HG02763 (cell line): ENCODE measurements at regions not wholly inside any gene's neighbourhood (a gene's known extent, or its start where the extent isn't known, plus 50 kb on each side); places are given as distances from the start of the nearest gene placed in this dataset.

Experiments used
- ATAC-seq: cut with Tn5 transposase; IDR thresholded peaks from one replicate; pipeline ENCODE4 v1.9.1; 2021; ENCODE audit warnings: mild to moderate bottlenecking, moderate library complexity; ENCODE audit not compliant: unreplicated experiment

DNA sequence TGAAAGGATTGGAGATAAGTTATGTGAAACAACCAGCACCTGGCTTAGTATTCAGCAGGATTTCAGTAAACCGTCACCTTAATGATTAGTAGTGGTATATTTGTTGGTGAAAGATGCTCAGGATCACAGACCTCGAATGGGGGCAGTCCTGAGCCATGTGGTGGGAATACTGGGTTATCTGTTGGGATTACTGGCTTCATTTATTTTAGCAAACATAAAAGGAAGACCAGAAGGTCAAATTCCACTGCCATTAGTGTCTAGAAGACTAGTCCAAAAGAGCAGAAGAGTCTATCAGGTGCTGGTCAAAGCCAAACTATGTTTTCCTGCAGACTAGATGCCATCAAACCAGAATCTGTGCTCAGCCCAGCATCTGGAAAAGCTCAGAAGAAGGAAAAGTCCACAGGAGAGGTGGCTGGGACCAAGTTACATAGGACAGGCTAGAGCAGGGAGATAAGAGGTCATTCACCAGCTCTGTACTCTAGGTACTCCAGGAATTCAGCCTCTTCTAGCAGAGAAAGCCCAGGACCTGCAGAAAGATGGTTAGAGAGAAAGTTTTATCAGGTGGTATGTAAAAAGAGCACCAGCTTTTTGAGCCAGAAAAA is 343.4 kb downstream of the PLPP3 start:
- ATAC-seq, result no peak

DNA sequence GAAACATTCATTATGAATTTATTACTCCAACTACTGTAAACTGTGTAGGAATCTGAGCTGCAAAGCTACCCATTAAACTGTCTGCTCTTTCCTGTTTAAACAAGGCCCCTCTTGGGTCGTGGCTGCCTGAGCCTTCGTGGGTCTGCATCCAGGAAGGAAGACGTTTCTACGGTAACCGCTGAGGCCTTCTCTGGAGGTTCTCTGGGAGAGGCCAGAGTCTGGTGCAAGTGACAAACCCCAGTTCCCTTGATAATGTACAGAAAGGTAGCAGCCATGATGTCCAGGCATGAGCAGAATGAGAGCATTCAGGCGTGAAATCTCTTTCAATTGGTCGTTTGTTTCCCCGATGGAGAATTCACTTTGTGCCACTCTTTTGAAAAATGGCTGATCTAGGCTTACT is 350.2 kb downstream of the PLPP3 start:
- no peak for ATAC-seq

GRCh38 chr1:56227886-56228285 is 351.5 kb downstream of the PLPP3 start:
- ATAC-seq, result no peak

- ATAC-seq, result no peak
Observed at GRCh38 chr1:56227401-56227800, 352.0 kb downstream of the PLPP3 start.

- no peak for ATAC-seq
Observed at GRCh38 chr1:56225964-56226815, 353.2 kb downstream of the PLPP3 start.

DNA sequence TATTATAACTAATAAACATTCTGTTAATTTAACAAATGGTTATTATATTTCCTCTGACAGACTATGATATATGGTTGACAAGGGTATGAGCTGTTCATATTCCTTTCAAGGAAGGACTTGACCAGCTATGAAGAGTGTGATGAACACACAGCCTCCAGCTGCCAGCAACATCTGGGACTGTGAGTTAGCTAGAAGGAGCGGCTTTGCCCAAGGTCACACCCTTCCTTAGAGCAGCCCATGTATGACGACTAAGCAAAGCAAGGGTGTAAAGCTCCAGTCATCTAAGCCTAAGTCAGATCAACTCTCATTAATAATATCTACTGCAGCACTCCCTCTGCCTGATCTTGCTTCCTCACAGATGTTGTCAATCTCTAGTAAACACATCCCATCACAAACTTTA is 355.4 kb downstream of the PLPP3 start:
- ATAC-seq, result no peak

DNA sequence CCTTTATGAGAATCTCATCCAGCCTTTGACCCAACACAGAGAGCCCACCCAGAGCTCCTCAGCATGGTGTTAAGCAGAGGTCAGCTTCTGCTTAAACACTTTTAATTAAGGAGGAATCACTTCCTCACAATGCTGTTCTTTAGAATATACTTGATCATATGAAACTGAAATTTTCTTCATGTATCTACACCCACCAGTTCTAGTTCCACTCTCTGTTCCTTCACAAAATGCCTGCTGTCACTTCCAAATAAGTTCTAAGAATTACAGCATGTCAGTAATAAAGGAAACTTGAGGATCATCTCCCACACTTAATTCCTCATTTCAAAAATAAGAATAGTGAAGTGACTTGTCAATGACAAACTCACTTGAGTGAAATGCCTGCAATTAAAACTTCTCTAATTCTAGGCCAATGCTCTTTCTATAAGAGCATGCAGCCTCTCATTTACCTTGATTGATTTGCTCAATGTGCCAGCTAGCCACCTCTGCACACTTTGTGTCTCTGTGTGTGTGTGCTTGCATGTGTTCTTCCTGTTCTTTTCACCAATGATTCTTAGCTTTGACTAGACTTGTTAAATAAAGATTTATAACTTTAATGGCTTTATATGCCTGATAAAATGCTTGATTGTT is 356.3 kb downstream of the PLPP3 start:
- ATAC-seq, result no peak

DNA sequence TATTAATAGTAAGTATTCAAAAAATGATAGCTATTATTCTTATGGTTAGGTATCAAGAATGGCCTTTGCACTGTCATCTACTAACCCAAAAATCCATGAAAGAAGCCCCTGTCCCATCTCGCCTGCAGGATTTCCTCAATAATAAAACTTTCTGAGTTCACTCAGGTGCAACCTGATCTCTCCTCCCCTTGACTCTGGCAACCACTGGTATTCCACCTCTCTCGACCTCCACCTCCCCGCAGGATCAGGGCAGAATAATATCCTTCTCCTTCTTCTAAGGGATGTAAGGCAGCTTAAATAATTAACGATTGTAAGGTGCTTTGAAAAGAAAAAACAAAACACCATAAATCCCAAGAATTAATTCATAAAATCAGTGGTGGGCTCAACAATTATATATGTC is 359.3 kb downstream of the PLPP3 start:
- ATAC-seq, result no peak

GRCh38 chr1:56218023-56218422 is 361.3 kb downstream of the PLPP3 start:
- ATAC-seq, result no peak

DNA sequence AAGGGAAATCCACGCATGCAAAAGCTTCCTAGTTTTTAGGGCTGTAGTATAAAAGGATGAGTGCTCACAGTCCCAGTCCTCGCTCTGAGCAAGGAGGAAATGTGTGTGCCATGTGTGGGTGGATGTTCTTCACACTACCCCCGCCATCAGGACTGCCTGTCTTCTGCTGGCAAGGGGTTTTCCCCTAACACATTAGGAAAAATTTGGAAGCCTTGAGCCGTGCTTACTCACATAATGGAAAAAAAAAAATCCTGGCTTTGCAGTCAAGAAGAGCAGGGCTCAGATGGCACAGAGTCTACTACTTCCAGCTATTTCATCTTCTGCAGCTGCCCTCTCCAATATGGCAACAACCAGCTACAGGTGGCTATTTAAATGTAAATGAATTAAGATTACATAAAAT is 363.1 kb downstream of the PLPP3 start:
- no peak for ATAC-seq

- no peak for ATAC-seq
Observed at GRCh38 chr1:56215771-56216170, 363.6 kb downstream of the PLPP3 start.

- no peak for ATAC-seq
Observed at GRCh38 chr1:56215086-56215485, 364.3 kb downstream of the PLPP3 start.

GRCh38 chr1:56213068-56213467 is 366.3 kb downstream of the PLPP3 start:
- ATAC-seq, result no peak

GRCh38 chr1:56212143-56212542 is 367.2 kb downstream of the PLPP3 start:
- no peak for ATAC-seq

- no peak for ATAC-seq
Observed at GRCh38 chr1:56206391-56206790, 373.0 kb downstream of the PLPP3 start.

DNA sequence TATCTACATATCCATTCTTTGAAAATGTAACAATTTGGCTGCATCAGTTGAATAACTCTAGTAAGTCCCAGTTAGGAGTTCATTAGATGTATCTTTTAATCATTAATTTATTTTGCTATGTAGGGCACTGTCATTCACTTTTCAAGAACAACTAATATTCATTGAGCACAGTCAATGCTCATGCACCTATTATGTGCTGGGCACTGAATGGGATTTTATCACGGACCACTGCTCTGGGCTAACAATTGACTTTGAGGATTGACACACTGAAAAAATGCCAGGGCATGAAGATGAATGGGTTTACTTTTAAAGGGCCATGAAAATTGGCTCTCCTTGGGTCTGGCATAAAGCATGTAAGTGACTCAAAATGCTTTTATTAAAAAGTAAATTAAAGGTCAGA is 375.2 kb downstream of the PLPP3 start:
- ATAC-seq, result no peak

DNA sequence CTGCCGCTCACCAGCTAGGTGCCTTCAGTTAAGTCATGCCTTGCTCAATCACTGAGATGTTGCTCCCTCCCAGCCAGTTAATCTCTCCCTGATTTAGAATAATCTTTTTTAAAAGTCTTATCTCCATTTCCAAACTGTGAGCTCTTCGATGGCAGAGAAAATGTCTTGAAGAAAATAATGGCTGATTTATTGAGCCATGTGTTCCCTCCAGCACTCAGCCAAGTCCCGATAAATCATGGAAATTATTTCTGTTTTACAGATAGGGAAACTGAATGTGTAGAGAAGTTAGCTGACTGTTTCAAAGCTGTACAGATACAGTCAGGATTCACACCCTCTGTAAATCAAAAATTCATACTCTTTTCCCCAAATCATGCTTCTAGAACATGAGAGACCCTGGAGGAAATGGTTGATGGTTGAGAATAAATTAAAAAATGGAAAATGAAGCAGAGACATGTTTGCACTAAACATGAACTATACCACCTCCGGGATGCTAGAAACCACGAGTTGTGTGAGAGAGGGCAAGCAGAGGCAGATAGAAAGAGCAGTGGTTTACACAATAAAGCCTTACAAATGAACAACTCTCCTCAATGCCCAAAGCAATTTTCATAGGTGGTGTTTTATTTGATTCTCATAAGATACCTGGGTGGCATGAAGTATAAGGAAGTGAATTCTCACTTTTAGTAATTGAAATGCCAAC is 376.4 kb downstream of the PLPP3 start:
- no peak for ATAC-seq

GRCh38 chr1:56202186-56202585 is 377.2 kb downstream of the PLPP3 start:
- ATAC-seq, result no peak

GRCh38 chr1:56200896-56201295 is 378.5 kb downstream of the PLPP3 start:
- no peak for ATAC-seq

- no peak for ATAC-seq
Observed at GRCh38 chr1:56200442-56200841, 378.9 kb downstream of the PLPP3 start.

GRCh38 chr1:56199956-56200355 is 379.4 kb downstream of the PLPP3 start:
- no peak for ATAC-seq

DNA sequence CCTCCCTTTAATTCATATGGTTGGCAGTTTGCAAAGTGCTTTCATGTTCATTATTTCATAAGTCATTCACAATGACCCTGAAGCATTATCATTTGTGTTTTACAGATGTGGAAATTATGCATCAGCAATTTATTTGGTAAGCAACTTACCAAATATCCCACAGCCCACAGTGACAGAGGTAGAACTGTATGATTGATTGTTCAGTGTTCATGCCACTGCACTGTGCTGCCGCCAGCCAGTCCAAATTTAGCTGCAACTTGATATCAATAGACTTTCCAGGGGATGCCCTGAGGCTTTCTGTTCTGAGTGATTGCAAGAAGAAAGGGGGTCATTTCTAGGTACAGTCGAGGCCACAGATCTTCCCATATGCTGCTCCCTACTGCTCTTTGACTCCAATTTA is 380.3 kb downstream of the PLPP3 start:
- ATAC-seq, result no peak
